HEK293 (cell line): ENCODE measurements at regions not wholly inside any gene's neighbourhood (a gene's known extent, or its start where the extent isn't known, plus 50 kb on each side); places are given as distances from the start of the nearest gene placed in this dataset.

Source experiments
- BCL11A ChIP-seq: fragments of 450-650 bp; formaldehyde crosslinking; IDR thresholded peaks from 2 replicates; pipeline ENCODE4 v1.5.1; 2016; ENCODE audit warnings: low read depth, missing biosample characterization, missing genetic modification characterization
- BCL6B ChIP-seq: fragments of 450-650 bp; formaldehyde crosslinking; IDR thresholded peaks from 2 replicates; pipeline ENCODE4 v1.5.1; 2017; ENCODE audit warnings: missing biosample characterization, missing genetic modification characterization
- ELK4 ChIP-seq: IDR thresholded peaks from 2 replicates; pipeline ENCODE4 v1.6.1; 2011; ENCODE audit warnings: mild to moderate bottlenecking, low read depth, low read length, borderline replicate concordance
- HOXC10 ChIP-seq: sonication (generic); formaldehyde crosslinking; IDR thresholded peaks from 2 replicates; pipeline ENCODE4 v1.8.1; 2023; ENCODE audit warnings: mild to moderate bottlenecking, missing genetic modification reagents
- IKZF3 ChIP-seq: fragments of 450-650 bp; IDR thresholded peaks from 2 replicates; pipeline ENCODE4 v1.5.0; 2018; ENCODE audit warnings: missing biosample characterization, mild to moderate bottlenecking, missing genetic modification characterization, moderate library complexity
- KLF10 ChIP-seq: fragments of 450-650 bp; IDR thresholded peaks from 2 replicates; pipeline ENCODE4 v1.5.1; 2018; ENCODE audit warnings: missing biosample characterization, mild to moderate bottlenecking, missing genetic modification characterization
- KLF8 ChIP-seq: fragments of 450-650 bp; formaldehyde crosslinking; IDR thresholded peaks from 2 replicates; pipeline ENCODE4 v1.5.1; 2016; ENCODE audit warnings: missing biosample characterization, missing genetic modification characterization
- MZF1 ChIP-seq: fragments of 450-650 bp; formaldehyde crosslinking; IDR thresholded peaks from 2 replicates; pipeline ENCODE4 v1.5.1; 2017; ENCODE audit warnings: missing biosample characterization, missing genetic modification characterization, borderline replicate concordance
- SP7 ChIP-seq: fragments of 450-650 bp; formaldehyde crosslinking; IDR thresholded peaks from 2 replicates; pipeline ENCODE4 v1.5.1; 2016; ENCODE audit warnings: missing biosample characterization, missing genetic modification characterization
- TSHZ1 ChIP-seq: fragments of 450-650 bp; formaldehyde crosslinking; IDR thresholded peaks from 2 replicates; pipeline ENCODE4 v1.5.1; 2016; ENCODE audit warnings: missing biosample characterization, missing genetic modification characterization, borderline replicate concordance
- ZBTB7A ChIP-seq: fragments of 450-650 bp; formaldehyde crosslinking; IDR thresholded peaks from 2 replicates; pipeline ENCODE4 v1.5.1; 2016; ENCODE audit warnings: low read depth, missing biosample characterization, missing genetic modification characterization
- ZEB2 ChIP-seq: fragments of 450-650 bp; formaldehyde crosslinking; IDR thresholded peaks from 2 replicates; pipeline ENCODE4 v1.5.1; 2016; ENCODE audit warnings: missing biosample characterization, missing genetic modification characterization
- ZFP69B ChIP-seq: fragments of 450-650 bp; formaldehyde crosslinking; IDR thresholded peaks from 2 replicates; pipeline ENCODE4 v1.5.1; 2016; ENCODE audit warnings: missing biosample characterization, missing genetic modification characterization
- ZNF140 ChIP-seq: fragments of 450-650 bp; formaldehyde crosslinking; IDR thresholded peaks from 2 replicates; pipeline ENCODE4 v1.5.1; 2016; ENCODE audit warnings: missing biosample characterization, missing genetic modification characterization
- ZNF148 ChIP-seq: fragments of 450-650 bp; formaldehyde crosslinking; IDR thresholded peaks from 2 replicates; pipeline ENCODE4 v1.5.0; 2017; ENCODE audit warnings: missing biosample characterization, missing genetic modification characterization, borderline replicate concordance
- ZNF175 ChIP-seq: fragments of 450-650 bp; formaldehyde crosslinking; IDR thresholded peaks from 2 replicates; pipeline ENCODE4 v1.5.1; 2016; ENCODE audit warnings: missing biosample characterization, missing genetic modification characterization
- ZNF2 ChIP-seq: fragments of 450-650 bp; formaldehyde crosslinking; IDR thresholded peaks from 2 replicates; pipeline ENCODE4 v1.5.1; 2016; ENCODE audit warnings: missing biosample characterization, missing genetic modification characterization
- ZNF311 ChIP-seq: fragments of 450-650 bp; formaldehyde crosslinking; IDR thresholded peaks from 2 replicates; pipeline ENCODE4 v1.5.1; 2017; ENCODE audit warnings: missing biosample characterization, missing genetic modification characterization, borderline replicate concordance
- ZNF324 ChIP-seq: fragments of 450-650 bp; formaldehyde crosslinking; IDR thresholded peaks from 2 replicates; pipeline ENCODE4 v1.5.1; 2016; ENCODE audit warnings: missing biosample characterization, missing genetic modification characterization
- ZNF366 ChIP-seq: fragments of 450-650 bp; formaldehyde crosslinking; conservative IDR thresholded peaks from 2 replicates; pipeline ENCODE4 v1.5.1; 2016; ENCODE audit warnings: missing biosample characterization, missing genetic modification characterization
- ZNF37A ChIP-seq: fragments of 450-650 bp; IDR thresholded peaks from 2 replicates; pipeline ENCODE4 v1.5.1; 2018; ENCODE audit warnings: missing biosample characterization, missing genetic modification characterization
- ZNF488 ChIP-seq: fragments of 450-650 bp; formaldehyde crosslinking; IDR thresholded peaks from 2 replicates; pipeline ENCODE4 v1.5.1; 2016; ENCODE audit warnings: missing biosample characterization, missing genetic modification characterization
- ZNF571 ChIP-seq: fragments of 450-650 bp; formaldehyde crosslinking; IDR thresholded peaks from 2 replicates; pipeline ENCODE4 v1.5.0; 2017; ENCODE audit warnings: missing biosample characterization, missing genetic modification characterization
- ZNF596 ChIP-seq: fragments of 450-650 bp; IDR thresholded peaks from 2 replicates; pipeline ENCODE4 v1.5.0; 2018; ENCODE audit warnings: missing biosample characterization, mild to moderate bottlenecking, missing genetic modification characterization, moderate library complexity
- ZNF610 ChIP-seq: fragments of 450-650 bp; formaldehyde crosslinking; IDR thresholded peaks from 2 replicates; pipeline ENCODE4 v1.5.1; 2016; ENCODE audit warnings: missing biosample characterization, missing genetic modification characterization, borderline replicate concordance
- ZNF664 ChIP-seq: fragments of 450-650 bp; formaldehyde crosslinking; IDR thresholded peaks from 2 replicates; pipeline ENCODE4 v1.5.1; 2016; ENCODE audit warnings: missing biosample characterization, missing genetic modification characterization
- ZNF76 ChIP-seq: fragments of 450-650 bp; formaldehyde crosslinking; IDR thresholded peaks from 2 replicates; pipeline ENCODE4; 2016; ENCODE audit warnings: low read depth, missing biosample characterization, missing genetic modification characterization, borderline replicate concordance
- ZSCAN16 ChIP-seq: fragments of 450-650 bp; formaldehyde crosslinking; IDR thresholded peaks from 2 replicates; pipeline ENCODE4 v1.5.1; 2016; ENCODE audit warnings: missing biosample characterization, missing genetic modification characterization
- ZSCAN4 ChIP-seq: fragments of 450-650 bp; formaldehyde crosslinking; IDR thresholded peaks from 2 replicates; pipeline ENCODE4 v1.5.1; 2017; ENCODE audit warnings: missing biosample characterization, missing genetic modification characterization

GRCh38 chr5:92801911-92802310 lies 779.1 kb downstream of the NR2F1-AS1 start (continued):
- peak; percentile 85 for TF ChIP-seq TSHZ1 (tag by site-specific recombination)
- TF ChIP-seq ZNF175, result no peak
- no peak; the same call in 1 of the 2 replicates for TF ChIP-seq ZNF148
- no peak for TF ChIP-seq HOXC10 (CRISPR knock-in tag)
- TF ChIP-seq SP7 (tag by site-specific recombination), result peak; percentile 87
- TF ChIP-seq ZSCAN4 (tag by site-specific recombination), result peak; percentile 71
- TF ChIP-seq ZNF610 (tag by site-specific recombination), result no peak
- TF ChIP-seq KLF8 (tag by site-specific recombination), result peak; percentile 76
- TF ChIP-seq BCL11A (tag by site-specific recombination), result 0 out of 2 replicates have a peak, but pooled peaks have one; percentile 46
- no peak for TF ChIP-seq ZFP69B (tag by site-specific recombination)
- TF ChIP-seq ZNF366 (tag by site-specific recombination), result peak; percentile 91
- no peak for TF ChIP-seq ZNF140 (tag by site-specific recombination)
- no peak for TF ChIP-seq ZNF324 (tag by site-specific recombination)
- peak; percentile 64 for TF ChIP-seq BCL6B (tag by site-specific recombination)
- TF ChIP-seq ZNF488 (tag by site-specific recombination), result peak; percentile 77; the same call in 1 of the 2 replicates
- no peak for TF ChIP-seq ZBTB7A (tag by site-specific recombination)
- no peak for TF ChIP-seq ELK4
- TF ChIP-seq ZNF76, result peak; percentile 25; the same call in 1 of the 2 replicates
- no peak for TF ChIP-seq MZF1
- TF ChIP-seq ZNF37A (tag by site-specific recombination), result no peak
- peak; percentile 71; the same call in 1 of the 2 replicates for TF ChIP-seq ZNF2 (tag by site-specific recombination)
- TF ChIP-seq IKZF3 (tag by site-specific recombination), result peak; percentile 77
- TF ChIP-seq ZNF664 (tag by site-specific recombination), result 0 out of 2 replicates have a peak, but pooled peaks have one; percentile 8
- no peak for TF ChIP-seq ZNF311 (tag by site-specific recombination)
- TF ChIP-seq ZNF596 (tag by site-specific recombination), result peak; percentile 44; the same call in 1 of the 2 replicates
- peak; percentile 93 for TF ChIP-seq ZEB2 (tag by site-specific recombination)
- TF ChIP-seq KLF10, result no peak
- TF ChIP-seq ZSCAN16 (tag by site-specific recombination), result no peak
- no peak for TF ChIP-seq ZNF571 (tag by site-specific recombination)
